ENCODE measurements at regions not wholly inside any gene's neighbourhood (a gene's known extent, or its start where the extent isn't known, plus 50 kb on each side); places are given as distances from the start of the nearest gene placed in this dataset.
A peak's percentile ranks its signal among the peaks of the same experiment; 100 is the strongest.

DNA sequence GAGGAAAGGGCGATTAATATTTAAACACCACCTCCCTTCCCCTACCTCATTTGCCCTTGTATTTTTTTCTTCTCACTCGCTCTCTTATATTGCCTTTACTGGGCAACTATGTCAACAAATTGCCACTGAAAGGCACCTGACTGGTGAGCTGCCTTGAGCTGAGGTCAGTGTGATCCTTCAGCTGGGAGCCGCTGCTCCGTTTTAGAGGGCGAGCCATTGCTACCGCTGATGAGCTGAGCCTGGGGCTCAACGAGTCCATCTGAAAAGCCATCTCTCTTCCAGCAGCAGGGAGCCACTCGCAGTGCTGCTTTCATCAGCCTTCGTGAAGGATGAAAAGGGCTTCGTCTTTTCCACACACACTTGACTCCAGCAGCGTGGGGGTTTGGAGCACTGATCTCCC, 108.0 kb upstream of the KIF26B start:
- DNase-seq (ENCODE audit: low read depth, low spot score) = no peak
- Histone ChIP-seq H3K27me3 (ENCODE audit: control insufficient read depth, insufficient read depth, low read length) (no peaks in the 10 kb centered on the region), H3K27ac (ENCODE audit: low read depth, low read length) (no peak overlapping the region), H3K9me3 (ENCODE audit: control insufficient read depth, insufficient read depth, low read length) (no peaks in the 10 kb centered on the region), H3K4me3 (ENCODE audit: low read depth, low read length) (no peak overlapping the region)
- TF ChIP-seq, protein P1, sequence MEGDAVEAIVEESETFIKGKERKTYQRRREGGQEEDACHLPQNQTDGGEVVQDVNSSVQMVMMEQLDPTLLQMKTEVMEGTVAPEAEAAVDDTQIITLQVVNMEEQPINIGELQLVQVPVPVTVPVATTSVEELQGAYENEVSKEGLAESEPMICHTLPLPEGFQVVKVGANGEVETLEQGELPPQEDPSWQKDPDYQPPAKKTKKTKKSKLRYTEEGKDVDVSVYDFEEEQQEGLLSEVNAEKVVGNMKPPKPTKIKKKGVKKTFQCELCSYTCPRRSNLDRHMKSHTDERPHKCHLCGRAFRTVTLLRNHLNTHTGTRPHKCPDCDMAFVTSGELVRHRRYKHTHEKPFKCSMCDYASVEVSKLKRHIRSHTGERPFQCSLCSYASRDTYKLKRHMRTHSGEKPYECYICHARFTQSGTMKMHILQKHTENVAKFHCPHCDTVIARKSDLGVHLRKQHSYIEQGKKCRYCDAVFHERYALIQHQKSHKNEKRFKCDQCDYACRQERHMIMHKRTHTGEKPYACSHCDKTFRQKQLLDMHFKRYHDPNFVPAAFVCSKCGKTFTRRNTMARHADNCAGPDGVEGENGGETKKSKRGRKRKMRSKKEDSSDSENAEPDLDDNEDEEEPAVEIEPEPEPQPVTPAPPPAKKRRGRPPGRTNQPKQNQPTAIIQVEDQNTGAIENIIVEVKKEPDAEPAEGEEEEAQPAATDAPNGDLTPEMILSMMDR (IDR thresholded peaks at IDR 0.05; ENCODE audit: low read depth, low read length) = no peak
- ChIA-PET CTCF (no interaction called here), POLR2A (interaction anchor here (0.6 kb wide), 1 partner anchor 105 kb away, joined by 3 read pairs; no protein-coding TSS in a partner anchor)

DNA sequence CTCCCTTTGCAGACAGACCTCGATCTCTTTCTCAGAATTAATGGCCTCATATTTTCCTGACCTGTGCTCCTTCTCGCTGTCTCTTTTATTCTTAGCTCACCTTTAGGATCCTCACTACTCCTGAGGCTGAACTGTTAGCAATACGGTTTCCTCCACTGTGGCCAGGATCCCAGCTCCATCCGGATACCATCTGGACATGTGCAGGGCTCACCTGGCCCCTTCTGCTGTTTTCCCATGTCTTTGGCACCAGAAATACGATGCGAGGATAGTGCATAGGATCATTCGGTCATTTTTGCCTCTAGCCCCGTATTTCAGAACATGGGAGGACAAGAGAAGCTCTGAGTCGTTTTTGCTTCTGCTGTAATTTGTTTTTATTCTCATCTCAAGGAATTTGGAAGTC, 108.5 kb upstream of the KIF26B start:
- H3K4me3 ChIP-seq (ENCODE audit: low read depth, low read length) = no peak overlapping the region
- H3K9me3 ChIP-seq (ENCODE audit: control insufficient read depth, insufficient read depth, low read length) = no peaks in the 10 kb centered on the region
- no peak for DNase-seq (ENCODE audit: low read depth, low spot score)
- POLR2A ChIA-PET = interaction anchor here (0.6 kb wide), 1 partner anchor 106 kb away, joined by 3 read pairs; no protein-coding TSS in a partner anchor
- H3K27me3 ChIP-seq (ENCODE audit: control insufficient read depth, insufficient read depth, low read length) = no peaks in the 10 kb centered on the region
- CTCF ChIA-PET = interaction anchor here (1.2 kb wide), 1 partner anchor 245 kb away, joined by 4 read pairs; no protein-coding TSS in a partner anchor
- no peak overlapping the region for H3K27ac ChIP-seq (ENCODE audit: low read depth, low read length)
- TF ChIP-seq, protein P1 (IDR thresholded peaks at IDR 0.05; ENCODE audit: low read depth, low read length) = no peak

DNA sequence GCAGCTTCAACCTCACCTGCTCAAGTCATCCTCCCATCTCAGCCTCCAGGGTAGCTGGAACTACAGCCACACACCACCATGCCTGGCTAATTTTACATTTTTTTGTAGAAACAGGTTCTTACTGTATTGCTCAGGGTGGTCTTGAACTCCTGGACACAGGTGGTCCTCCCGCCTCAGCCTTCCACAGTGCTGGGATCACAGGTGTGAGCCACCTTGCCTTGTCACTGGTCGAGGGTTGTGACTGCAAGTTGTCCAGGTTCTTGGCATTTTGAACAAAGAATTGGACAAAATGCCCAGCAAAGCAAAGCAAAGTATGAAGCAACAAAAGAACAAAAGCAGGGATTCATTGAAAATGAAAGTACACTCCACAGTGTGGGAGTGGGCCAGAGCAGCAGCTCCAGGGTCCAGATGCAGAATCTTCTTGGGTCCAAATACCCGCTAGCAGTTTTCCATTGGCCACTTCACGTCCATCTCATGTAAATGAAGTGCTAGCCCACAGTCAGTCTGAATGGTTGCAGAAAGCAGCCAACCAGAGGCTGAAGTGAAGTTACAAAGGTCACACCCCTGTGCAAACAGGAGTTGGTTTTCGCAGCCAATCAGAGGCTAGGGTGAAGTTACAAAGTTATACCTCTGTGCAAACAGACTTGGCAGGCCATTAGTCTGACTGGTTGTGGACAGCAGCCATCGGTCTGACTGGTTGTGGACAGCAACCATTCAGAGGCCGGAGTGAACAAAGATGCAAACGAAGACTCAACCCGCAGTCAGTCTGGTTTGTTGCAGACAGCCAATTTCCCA, 109.5 kb upstream of the KIF26B start:
- Histone ChIP-seq H3K9me3 (ENCODE audit: control insufficient read depth, insufficient read depth, low read length) (no peaks in the 10 kb centered on the region), H3K4me3 (ENCODE audit: low read depth, low read length) (no peak overlapping the region), H3K27me3 (ENCODE audit: control insufficient read depth, insufficient read depth, low read length) (no peaks in the 10 kb centered on the region), H3K27ac (ENCODE audit: low read depth, low read length) (peak overlapping the region; percentile 2)
- CTCF ChIA-PET = interaction anchor here (1.2 kb wide), 1 partner anchor 244 kb away, joined by 4 read pairs; no protein-coding TSS in a partner anchor
- TF ChIP-seq, protein P1 (IDR thresholded peaks at IDR 0.05; ENCODE audit: low read depth, low read length) = no peak
- POLR2A ChIA-PET = no interaction called here
- no peak for DNase-seq (ENCODE audit: low read depth, low spot score)

DNA sequence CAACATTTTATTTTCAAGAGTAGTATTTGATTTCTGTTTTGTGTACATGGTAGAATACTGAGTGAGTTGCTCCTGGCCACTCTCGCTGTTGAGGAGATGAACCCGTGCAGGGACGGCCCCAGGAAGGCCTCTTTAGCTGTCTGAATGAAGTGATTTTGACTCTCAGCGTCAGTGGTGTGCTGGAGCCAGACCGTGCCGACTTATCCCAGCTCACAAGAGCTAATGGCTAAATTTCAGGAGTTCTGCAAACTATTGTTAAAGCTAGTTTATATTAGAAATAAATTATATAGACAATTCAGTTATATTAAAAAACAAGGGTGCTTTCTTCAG, 111.2 kb upstream of the KIF26B start:
- H3K27me3 ChIP-seq (ENCODE audit: control insufficient read depth, insufficient read depth, low read length) = no peaks in the 10 kb centered on the region
- no peak overlapping the region for H3K27ac ChIP-seq (ENCODE audit: low read depth, low read length)
- no peak overlapping the region for H3K4me3 ChIP-seq (ENCODE audit: low read depth, low read length)
- H3K9me3 ChIP-seq (ENCODE audit: control insufficient read depth, insufficient read depth, low read length) = no peaks in the 10 kb centered on the region
- CTCF ChIA-PET = interaction anchor here (1.1 to 4.0 kb wide), 23 partner anchors 8 to 1123 kb away, joined by 3 to 65 read pairs (median 15); partner anchors contain the start of genes COX20 and HNRNPU
- POLR2A ChIA-PET = interaction anchor here (2.3 kb wide), 1 partner anchor 72 kb away, joined by 19 read pairs; no protein-coding TSS in a partner anchor
- DNase-seq (ENCODE audit: low read depth, low spot score) = no peak
- TF ChIP-seq, protein P1 (IDR thresholded peaks at IDR 0.05; ENCODE audit: low read depth, low read length) = no peak

DNA sequence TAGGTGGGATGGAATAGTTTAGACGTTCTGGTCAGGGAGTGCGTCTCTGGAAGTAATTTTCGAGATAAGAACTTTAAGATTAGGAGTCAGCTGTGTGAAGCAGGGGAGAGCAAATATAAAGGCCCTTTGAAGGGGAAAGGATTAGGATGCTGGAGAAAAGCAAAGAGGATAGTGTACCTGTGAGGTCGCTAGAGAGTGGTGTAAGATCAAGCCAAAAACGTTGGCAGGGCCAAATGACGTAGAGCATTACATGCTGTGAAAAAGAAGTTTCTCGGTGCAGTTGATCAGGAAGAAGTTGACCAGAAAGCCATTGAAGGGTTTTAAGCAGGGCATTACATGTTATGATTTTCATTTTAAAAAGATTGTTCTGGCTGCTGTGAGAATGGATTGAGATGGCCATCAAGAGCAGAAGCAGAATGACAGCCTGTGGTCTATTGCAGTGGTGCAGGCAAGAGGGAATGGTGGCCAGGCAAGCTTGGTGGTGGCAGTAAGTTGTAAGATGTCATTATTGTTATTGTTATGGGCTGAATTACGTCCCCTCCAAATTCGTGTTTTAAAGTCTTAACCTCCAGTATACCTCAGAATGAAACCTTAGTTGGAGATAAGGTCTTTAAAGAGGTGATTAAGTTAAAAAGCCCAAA, 113.6 kb upstream of the KIF26B start:
- POLR2A ChIA-PET = interaction anchor here (1.9 kb wide), 1 partner anchor 178 kb away, joined by 8 read pairs; the partner anchor contains the start of gene HNRNPU
- H3K4me3 ChIP-seq (ENCODE audit: low read depth, low read length) = no peak overlapping the region
- H3K9me3 ChIP-seq (ENCODE audit: control insufficient read depth, insufficient read depth, low read length) = no peaks in the 10 kb centered on the region
- H3K27ac ChIP-seq (ENCODE audit: low read depth, low read length) = no peak overlapping the region
- CTCF ChIA-PET = interaction anchor here (1.2 to 4.0 kb wide), 10 partner anchors 11 to 244 kb away, joined by 4 to 45 read pairs (median 16); partner anchors contain the start of gene COX20
- no peaks in the 10 kb centered on the region for H3K27me3 ChIP-seq (ENCODE audit: control insufficient read depth, insufficient read depth, low read length)
- no peak for DNase-seq (ENCODE audit: low read depth, low spot score)
- TF ChIP-seq, protein P1 (IDR thresholded peaks at IDR 0.05; ENCODE audit: low read depth, low read length) = no peak

All from AG04450 (cell line).